GM18519 (cell line): ENCODE measurements at regions not wholly inside any gene's neighbourhood (a gene's known extent, or its start where the extent isn't known, plus 50 kb on each side); places are given as distances from the start of the nearest gene placed in this dataset.
A peak's percentile ranks its signal among the peaks of the same experiment; 100 is the strongest.
"Not testable (repeated sequence)": the region's sequence is repeated elsewhere in the genome, so short reads cannot be mapped to it uniquely, and the experiment has no call there.

ENCODE experiments used
- ATAC-seq: cut with Tn5 transposase; IDR thresholded peaks from one replicate; pipeline ENCODE4 v1.9.1; 2021; ENCODE audit warnings: mild to moderate bottlenecking, moderate library complexity; ENCODE audit not compliant: unreplicated experiment, low FRiP score

DNA sequence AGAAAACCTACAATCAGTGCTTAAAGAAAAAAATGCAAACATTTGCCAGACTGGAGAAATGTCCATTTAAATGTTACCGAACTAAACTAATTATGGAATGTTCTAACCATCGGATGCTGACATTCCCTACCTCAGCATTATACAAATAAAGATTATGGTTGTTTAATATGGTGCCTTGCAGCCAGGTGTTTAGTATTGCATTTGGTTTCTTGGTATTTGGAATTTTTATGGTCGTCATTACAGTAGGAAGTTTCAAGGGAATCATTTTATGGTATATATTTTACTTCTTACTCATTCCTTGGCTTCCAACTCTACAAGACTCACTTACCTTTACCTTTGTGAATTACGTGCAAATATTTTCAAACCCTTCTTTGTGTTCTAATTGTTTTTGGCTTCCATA, 103.1 kb upstream of the PNPLA4 start:
- ATAC-seq, result no peak

DNA sequence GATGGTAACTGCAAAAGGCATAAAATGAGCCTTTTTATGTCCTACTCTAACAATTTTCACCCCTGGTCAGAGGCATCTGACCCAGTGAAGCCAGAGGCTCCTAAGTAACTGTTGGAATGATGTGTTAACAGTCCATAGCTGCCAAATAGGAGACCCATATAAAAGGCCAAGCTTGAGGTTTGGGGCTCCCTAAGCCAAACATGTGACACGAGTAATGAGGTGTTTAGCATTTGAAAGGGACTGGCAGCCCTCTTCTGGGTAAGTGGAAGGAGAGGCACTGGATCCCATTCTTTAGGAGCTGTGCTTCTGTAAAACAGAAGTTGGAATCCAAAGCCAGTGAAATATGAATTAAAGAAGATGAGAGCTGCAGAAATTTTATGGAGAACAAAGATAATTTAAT, 100.6 kb upstream of the PNPLA4 start:
- no peak for ATAC-seq

DNA sequence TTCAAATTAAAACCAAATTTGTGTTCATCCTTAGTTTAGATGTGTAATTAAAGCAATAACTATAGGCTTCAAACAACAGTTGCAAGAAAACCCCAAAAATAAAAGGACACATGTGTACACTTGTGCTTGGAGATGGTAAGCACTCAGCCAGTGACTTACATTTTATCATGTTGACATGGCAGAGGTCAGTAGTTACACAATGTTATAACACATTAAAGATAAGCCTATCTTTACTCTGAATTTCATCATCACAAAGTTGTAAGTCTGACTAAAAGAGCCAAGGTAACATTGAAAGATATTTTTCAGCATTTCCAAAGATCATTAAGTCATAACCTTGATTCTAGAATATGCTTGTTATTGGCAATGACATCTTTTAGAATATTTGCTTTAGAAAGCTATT, 98.5 kb upstream of the PNPLA4 start:
- ATAC-seq, result no peak

DNA sequence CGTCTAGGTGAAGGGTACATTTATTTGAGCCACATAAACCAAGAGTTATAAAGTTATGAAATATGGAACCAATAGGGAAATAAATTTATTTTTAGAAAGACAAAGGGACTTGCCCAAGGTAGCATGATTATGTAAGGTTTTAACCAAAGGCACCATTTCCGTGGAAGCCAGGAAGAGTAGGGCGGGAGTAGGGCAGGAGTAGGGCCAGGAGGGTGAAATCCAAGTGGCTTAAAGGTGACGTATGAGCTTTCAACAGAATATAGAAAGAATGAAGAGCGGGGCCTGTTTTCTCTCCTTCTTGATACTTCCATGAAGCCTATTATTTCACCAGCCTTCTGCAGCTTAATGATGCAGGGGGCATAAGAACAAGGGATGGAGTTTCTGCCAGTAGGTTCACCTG, 91.7 kb upstream of the PNPLA4 start:
- no peak for ATAC-seq

DNA sequence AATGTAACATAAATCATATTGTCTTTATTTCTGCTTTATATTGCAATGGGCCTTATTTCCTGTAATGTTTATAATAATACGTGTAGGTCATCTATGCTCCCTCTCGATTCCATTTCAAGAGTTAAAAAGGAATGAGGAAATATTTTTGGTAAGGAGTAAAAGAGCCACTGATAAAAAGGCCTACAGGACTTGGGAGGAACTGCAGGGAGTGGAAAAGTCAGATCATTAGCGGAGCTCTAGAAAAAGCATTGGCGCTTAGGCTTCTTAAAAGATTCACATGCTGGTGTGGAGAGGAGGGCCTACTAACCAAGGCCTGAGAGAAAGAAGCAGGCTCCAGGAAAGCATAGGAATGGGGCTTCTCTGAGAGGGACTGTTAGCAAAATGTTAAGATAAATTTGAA, 82.9 kb upstream of the PNPLA4 start:
- ATAC-seq, result no peak

DNA sequence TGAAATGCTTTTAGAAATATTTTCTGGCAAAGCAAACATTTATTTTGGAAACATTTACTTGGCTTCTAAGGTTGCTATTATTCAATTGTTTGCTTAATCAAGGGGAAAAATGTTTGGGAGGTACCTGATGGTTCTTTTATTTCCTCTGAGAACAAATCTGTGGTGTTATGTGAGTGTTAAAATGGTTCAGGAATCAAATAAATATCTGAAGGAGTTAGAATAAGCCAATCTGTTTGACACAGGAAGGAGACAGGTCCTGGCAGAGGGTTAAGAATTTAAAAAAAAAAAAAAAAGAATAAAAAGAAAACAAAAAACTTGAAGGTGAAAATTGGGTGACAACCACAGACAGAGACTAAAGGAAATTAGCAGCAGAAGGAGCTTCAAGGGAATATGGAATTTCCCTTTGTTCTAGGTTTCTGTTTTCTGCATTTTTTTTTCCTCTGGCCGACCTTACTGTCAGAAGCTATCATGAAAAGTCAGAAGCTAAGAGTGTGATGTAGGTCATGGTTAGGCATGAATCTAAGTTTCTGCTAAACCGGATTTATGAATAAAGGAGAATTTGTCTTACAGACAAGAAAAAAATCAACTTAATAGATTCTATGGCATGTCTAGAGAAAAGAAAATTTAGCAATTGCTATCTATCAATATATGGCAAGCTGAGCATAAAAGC, 78.6 kb upstream of the PNPLA4 start:
- no peak for ATAC-seq

DNA sequence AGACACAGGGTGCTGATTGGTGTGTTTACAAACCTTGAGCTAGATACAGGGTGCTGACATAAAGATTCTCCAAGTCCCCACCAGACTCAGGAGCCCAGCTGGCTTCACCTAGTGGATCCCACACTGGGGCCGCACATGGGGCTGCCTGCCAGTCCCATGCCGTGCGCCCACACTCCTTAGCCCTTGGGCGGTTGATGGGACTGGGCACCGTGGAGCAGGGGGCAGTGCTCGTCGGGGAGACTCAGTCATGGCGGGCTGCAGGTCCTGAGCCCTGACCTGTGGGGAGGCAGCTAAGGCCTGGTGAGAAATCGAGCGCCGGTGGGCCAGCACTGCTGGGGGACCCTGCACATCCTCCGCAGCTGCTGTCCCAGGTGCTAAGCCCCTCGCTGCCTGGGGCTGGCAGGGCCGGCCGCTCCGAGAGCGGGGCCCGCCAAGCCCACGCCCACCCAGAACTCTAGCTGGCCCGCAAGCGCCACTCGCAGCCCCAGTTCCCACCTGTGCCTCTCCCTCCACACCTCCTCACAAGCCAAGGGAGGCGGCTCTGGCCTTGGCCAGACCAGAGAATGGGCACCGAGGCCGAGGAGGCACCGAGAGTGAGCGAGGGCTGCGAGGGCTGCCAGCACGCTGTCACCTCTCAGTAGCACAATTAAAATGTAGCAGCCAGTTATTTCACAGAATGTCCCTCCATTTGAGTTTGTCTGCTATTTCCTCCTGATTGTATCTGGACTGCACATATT, 76.1 kb upstream of the PNPLA4 start:
- ATAC-seq, result no peak

DNA sequence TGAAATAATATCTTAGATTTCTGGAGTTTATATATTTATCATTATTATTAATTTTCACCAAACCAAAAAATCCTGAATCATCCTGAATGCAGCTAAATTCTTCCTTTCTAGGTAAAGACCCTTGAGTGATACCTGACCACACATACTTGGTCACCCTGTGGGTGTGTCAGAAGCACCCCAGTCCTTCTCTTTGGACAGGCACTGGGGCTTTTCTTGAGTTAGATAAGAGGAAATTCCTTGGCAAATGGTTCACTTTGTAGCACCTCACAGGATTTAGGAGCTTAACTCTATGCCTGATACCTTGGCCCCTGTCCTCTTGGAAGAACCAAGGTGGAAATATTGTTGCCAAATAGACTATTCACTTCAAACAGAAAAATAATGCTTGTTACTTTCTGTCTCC, 69.6 kb upstream of the PNPLA4 start:
- ATAC-seq, result no peak

DNA sequence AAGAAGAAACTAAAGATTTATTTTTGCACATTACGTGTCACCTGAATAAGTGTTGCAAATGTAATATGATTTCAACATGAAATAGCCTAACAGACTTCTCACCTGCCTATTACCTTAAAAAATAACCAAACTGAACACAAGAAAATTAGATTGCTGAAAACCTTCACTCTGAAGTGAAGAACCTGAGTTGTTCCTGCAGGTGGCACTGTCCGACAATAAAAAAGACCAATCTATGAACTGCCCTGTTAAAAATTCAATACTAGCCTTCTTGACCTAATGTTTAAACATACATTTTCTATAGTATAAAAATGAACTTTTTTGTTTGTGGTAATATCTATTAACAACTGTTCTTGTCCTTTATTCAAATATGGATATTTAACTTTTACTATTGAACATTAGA, 69.2 kb upstream of the PNPLA4 start:
- no peak for ATAC-seq

DNA sequence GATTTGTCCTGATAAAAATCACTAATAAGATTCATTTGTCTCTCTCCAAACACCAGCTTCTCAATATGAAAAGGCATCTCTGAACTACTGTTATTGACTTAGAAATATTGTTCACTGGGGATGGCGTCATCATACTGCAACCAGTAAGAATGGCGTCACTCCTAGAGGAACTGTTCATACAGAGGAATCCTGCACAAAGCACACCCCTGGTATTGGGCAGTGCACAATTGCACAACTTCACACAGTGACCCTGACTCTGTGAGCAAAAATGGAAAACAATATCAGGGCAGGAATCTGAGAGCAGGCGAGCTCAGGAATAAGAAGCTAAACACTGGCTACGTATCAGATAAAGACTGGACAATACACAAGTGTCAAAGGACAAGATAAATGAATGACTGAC, 66.7 kb upstream of the PNPLA4 start:
- ATAC-seq, result no peak

DNA sequence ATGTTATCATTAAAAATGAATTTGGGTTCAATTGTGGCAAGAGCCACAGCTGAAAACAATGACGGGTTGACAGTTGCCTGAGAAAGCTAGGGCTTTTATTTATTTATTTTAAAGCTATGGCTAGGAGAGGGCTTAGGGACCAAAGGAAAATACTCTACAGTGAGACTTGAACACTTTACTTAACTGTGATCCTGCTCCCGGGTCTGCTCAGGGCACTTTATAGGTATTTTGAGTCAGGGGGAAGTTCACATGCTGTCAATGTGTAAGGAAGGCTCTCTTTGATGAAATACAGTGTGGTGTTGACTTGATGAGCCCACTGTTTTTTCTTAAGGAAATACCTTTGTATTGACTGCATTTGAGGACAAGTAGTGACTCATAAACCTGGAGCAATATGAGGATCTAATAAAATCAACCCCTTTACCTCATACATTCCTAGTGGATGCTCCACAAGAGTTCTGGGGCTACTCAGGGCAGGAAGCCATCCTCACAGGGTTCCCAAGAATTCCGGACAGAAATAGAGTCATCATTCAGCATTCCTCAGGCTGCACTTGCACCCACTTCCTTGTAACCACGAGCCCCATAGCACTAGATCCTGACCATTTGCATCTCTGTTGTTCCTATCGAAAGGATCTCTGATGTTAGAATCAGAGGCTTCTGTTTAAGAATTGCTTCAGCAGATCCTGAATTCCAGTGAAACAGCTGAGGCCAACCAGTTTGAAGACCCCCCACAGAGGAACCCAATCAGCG, 61.0 kb upstream of the PNPLA4 start:
- not testable (repeated sequence) for ATAC-seq

DNA sequence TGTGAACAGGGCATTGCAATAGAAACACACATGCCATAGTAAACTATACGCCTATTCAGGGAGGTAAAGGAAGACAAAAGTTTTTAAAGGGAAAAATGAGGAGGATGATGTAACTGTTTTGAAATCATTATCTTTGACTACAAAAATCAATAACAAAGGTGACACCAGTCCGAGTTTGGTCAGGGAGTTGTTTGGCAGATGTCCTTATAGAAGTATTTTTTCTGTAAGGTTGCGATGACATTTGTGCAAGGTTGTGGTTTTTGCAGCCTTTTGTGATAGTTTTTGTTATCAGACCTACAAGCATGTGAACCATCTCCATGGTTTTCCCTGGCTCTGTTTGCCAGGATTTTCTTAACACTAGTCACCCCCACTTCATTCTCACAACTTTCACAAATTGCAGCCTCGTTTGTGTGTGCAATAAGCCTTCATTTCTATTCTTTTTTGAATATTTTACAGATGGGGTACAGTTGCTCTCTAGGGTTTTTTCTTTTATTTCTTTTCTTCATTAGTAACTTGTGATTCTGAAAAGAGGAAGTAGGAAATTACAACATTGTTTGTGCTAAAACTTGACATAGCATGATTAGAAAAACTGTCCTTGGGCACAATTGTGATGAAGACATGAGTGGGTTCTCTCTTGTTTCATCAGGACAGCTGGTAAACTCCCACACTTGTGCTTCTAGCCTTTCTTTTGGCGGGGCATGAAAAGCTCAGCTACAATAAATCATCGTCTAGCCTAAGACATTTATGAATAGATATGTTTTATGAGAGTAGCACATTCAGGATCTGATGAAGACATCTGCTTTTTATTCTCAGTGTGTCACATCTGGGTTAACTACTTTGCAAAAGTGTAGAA, 60.2 kb upstream of the PNPLA4 start:
- peak; percentile 68 for ATAC-seq

DNA sequence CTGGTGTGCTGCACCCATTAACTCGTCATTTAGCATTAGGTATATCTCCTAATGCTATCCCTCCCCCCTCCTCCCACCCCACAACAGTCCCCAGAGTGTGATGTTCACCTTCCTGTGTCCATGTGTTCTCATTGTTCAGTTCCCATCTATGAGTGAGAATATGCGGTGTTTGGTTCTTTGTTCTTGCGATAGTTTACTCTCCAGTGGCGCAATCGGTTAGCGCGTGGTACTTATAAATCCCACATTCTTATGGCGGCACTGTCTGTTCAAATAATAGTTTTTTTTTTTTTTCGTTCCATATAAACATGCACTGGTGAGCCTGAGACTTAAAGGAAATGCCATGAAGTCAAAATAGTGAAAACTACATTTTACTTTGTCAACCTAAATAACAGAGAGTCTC, 59.5 kb upstream of the PNPLA4 start:
- ATAC-seq, result not testable (repeated sequence)

DNA sequence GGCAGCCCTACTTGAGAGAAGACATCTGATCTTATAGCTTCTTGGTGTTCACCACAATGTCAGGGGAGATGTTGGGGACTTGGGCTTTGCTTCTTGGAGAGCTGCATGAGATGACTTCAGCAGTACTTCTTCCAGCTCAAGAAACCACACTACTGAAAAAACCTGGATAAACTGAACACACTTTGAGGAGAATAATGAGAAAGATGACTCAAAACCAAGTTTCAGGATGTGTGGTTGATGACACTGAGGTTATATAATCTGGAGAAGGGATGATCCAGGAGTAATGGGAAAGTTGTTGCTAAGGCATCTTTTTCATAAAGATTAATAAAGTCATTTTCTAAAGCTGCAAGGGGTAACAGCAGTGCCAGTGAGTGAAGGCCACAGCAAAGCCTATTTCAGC, 58.4 kb upstream of the PNPLA4 start:
- ATAC-seq, result no peak

DNA sequence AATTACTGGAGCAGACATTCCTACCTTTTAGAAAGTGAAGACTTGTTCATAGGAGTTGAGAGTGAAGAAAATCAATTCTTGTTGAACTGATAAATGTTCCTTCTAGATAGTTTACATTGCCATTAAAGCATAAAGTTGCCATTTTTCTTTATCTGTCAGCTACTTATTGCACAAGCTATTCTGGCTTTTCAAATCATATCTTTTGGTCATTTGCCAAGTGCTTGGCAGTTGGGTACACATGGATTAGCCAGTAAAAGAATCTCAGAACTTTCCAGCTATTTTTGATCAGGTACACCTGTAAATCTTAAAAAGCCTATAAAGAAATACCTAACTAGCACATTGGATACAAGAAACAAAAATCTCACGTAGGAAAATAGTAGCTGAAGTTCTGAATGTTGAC, 56.4 kb upstream of the PNPLA4 start:
- no peak for ATAC-seq
